Keratinocyte (primary cell): ENCODE measurements at regions not wholly inside any gene's neighbourhood (a gene's known extent, or its start where the extent isn't known, plus 50 kb on each side); places are given as distances from the start of the nearest gene placed in this dataset.

Experiments
- CTCF ChIP-seq, 3 experiments: IDR thresholded peaks in 1 of 3; conservative IDR thresholded peaks in 1 of 3; optimal IDR thresholded peaks in 1 of 3; 2 replicates in 2 of 3; 3 replicates in 1 of 3; pipeline versions ENCODE3 to v1.5.1; 2011; ENCODE audit warnings: low read length in 3 of 3, mild to moderate bottlenecking in 3 of 3, moderate library complexity in 2 of 3, control low read depth in 1 of 3, inconsistent platforms in 1 of 3; ENCODE audit not compliant: insufficient read depth in 2 of 3; ENCODE audit errors: extremely low read depth in 1 of 3
- EZH2 ChIP-seq: IDR thresholded peaks from one replicate; pipeline ENCODE4 v1.6.1; 2012; ENCODE audit warnings: inconsistent platforms, mild to moderate bottlenecking, low read length, moderate library complexity

DNA sequence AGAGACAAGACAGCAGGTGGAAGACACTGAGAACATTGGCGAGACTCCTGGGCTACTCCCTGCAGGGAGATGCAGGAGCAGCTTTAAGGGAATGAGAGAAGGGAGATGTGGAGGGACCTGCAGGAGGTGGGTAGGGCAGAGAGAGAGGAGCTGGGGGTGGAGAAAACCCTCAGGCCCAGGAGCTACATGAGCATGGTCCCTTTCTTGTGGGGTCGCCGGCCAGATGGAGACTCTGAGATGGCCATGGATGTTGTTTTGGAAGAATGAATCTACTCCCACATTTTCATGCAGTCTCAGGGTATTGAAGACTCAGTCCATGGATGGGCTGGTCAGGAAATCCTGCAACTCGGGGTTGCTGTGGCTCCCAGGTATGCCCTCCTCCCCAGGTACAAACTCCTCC is 1381.9 kb downstream of the TBC1D22A start:
- TF ChIP-seq CTCF (optimal IDR thresholded peaks at IDR 0.05 in 1 of 3, IDR thresholded peaks at IDR 0.05 in 1 of 3, conservative IDR thresholded peaks at IDR 0.05 in 1 of 3; ENCODE audit: extremely low read depth in 1 of 3, insufficient read depth in 2 of 3, low read length in 3 of 3) = no peak
- TF ChIP-seq EZH2 = no peak
